ENCODE measurements at regions not wholly inside any gene's neighbourhood (a gene's known extent, or its start where the extent isn't known, plus 50 kb on each side); places are given as distances from the start of the nearest gene placed in this dataset.

GRCh38 chr3:161713731-161714130, 217.1 kb downstream of the OTOL1 start:
- Histone ChIP-seq H3K9me3 (no peaks in the 10 kb centered on the region), H3K36me3 (no peaks in the 10 kb centered on the region), H3K27ac (no peak overlapping the region), H3K27me3 (no peaks in the 10 kb centered on the region), H3K4me1 (no peaks in the 10 kb centered on the region), H3K4me3 (no peak overlapping the region)
- intact Hi-C loops (cut with DNase I), result no loop called here
- no peak for DNase-seq (ENCODE audit: low spot score in 2 of 2)
- no peak for TF ChIP-seq CTCF (IDR thresholded peaks at IDR 0.05)

GRCh38 chr3:161731968-161732367, 235.4 kb downstream of the OTOL1 start:
- no peaks in the 10 kb centered on the region for H3K9me3 ChIP-seq
- no peak overlapping the region for H3K4me3 ChIP-seq

GRCh38 chr3:161737171-161737570, 240.6 kb downstream of the OTOL1 start:
- no peak for DNase-seq (ENCODE audit: low spot score in 2 of 2)
- Histone ChIP-seq H3K36me3 (no peaks in the 10 kb centered on the region), H3K4me3 (no peak overlapping the region), H3K4me1 (no peaks in the 10 kb centered on the region), H3K27me3 (no peaks in the 10 kb centered on the region), H3K27ac (no peak overlapping the region), H3K9me3 (no peaks in the 10 kb centered on the region)
- TF ChIP-seq CTCF (IDR thresholded peaks at IDR 0.05), result no peak
- intact Hi-C loops (cut with DNase I), result no loop called here

More at GRCh38 chr3:161731968-161732367, 235.4 kb downstream of the OTOL1 start:
- DNase-seq (ENCODE audit: low spot score in 2 of 2), result no peak
- Histone ChIP-seq H3K36me3 (no peaks in the 10 kb centered on the region), H3K27ac (no peak overlapping the region), H3K27me3 (no peaks in the 10 kb centered on the region), H3K4me1 (no peaks in the 10 kb centered on the region)
- intact Hi-C loops (cut with DNase I), result no loop called here
- TF ChIP-seq CTCF (IDR thresholded peaks at IDR 0.05), result no peak

- no peak overlapping the region for H3K4me3 ChIP-seq
- no peak overlapping the region for H3K27ac ChIP-seq
- no peaks in the 10 kb centered on the region for H3K9me3 ChIP-seq
- H3K36me3 ChIP-seq, result no peaks in the 10 kb centered on the region
- DNase-seq (ENCODE audit: low spot score in 2 of 2), result no peak
- TF ChIP-seq CTCF (IDR thresholded peaks at IDR 0.05), result no peak
- H3K4me1 ChIP-seq, result no peaks in the 10 kb centered on the region
- intact Hi-C loops (cut with DNase I), result no loop called here
- no peaks in the 10 kb centered on the region for H3K27me3 ChIP-seq
Observed at GRCh38 chr3:161740421-161740820, 243.8 kb downstream of the OTOL1 start.

- Histone ChIP-seq H3K27ac (no peak overlapping the region), H3K9me3 (no peaks in the 10 kb centered on the region), H3K27me3 (no peaks in the 10 kb centered on the region), H3K4me3 (no peak overlapping the region), H3K4me1 (no peaks in the 10 kb centered on the region), H3K36me3 (no peaks in the 10 kb centered on the region)
- TF ChIP-seq CTCF (IDR thresholded peaks at IDR 0.05), result no peak
- DNase-seq (ENCODE audit: low spot score in 2 of 2), result no peak
- intact Hi-C loops (cut with DNase I), result no loop called here
Observed at GRCh38 chr3:161744366-161744765, 247.8 kb downstream of the OTOL1 start.

- Histone ChIP-seq H3K9me3 (no peaks in the 10 kb centered on the region), H3K36me3 (no peaks in the 10 kb centered on the region), H3K27me3 (no peaks in the 10 kb centered on the region), H3K4me1 (no peaks in the 10 kb centered on the region), H3K27ac (no peak overlapping the region), H3K4me3 (no peak overlapping the region)
- DNase-seq (ENCODE audit: low spot score in 2 of 2), result no peak
- intact Hi-C loops (cut with DNase I), result no loop called here
- TF ChIP-seq CTCF (IDR thresholded peaks at IDR 0.05), result no peak
Observed at GRCh38 chr3:161745741-161746140, 249.1 kb downstream of the OTOL1 start.
